LoVo (cell line): ENCODE measurements at regions not wholly inside any gene's neighbourhood (a gene's known extent, or its start where the extent isn't known, plus 50 kb on each side); places are given as distances from the start of the nearest gene placed in this dataset.

Experiments used
- DNase-seq: peaks from one replicate; pipeline ENCODE4 v3.0.0-alpha.2; 2016; ENCODE audit warnings: low spot score

- DNase-seq: no peak
Observed at GRCh38 chr10:123496996-123497660, 169.0 kb upstream of the GPR26 start.

DNA sequence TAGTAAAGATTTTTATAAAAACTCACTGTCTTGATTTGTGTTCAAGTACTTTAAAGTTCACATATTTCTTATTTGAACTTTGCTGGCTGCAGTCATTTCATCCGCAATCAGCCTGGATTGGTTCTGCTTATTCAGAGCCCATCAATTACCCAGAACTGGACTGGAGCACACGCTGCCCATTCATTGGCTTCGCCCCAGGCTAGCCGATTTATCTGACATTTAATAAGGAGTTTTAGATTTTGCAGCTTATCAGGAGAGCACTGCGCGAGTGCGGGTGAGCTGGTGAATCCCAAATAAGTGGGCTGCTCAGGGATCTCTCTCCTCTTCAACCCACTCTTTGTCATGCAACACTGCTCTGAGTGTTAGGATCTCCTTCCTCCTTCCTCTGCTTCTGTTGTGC, 166.0 kb upstream of the GPR26 start:
- no peak for DNase-seq

DNA sequence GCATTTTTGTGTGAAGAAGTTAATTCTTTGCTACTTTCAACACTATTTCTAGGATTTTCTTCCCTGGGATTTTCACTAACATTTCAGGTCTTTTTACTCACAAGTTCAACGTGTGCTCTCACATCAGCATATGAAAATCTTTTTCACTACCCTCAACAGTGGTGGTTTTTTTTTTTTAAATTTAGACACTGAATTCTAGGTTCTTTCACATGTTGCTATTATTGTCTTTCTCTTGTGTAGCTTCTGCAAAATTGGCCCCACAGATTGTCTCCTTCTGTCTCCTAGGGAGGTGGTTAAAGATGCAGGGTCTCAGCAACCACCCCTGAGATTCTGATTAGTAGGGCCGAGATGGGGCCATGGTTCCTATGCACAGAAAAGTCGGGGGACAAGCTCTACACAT, 165.0 kb upstream of the GPR26 start:
- DNase-seq: no peak

GRCh38 chr10:123502983-123503382, 163.2 kb upstream of the GPR26 start:
- DNase-seq: no peak

- DNase-seq: no peak
Observed at GRCh38 chr10:123506455-123506854, 159.7 kb upstream of the GPR26 start.

GRCh38 chr10:123507298-123507697, 158.9 kb upstream of the GPR26 start:
- no peak for DNase-seq

DNA sequence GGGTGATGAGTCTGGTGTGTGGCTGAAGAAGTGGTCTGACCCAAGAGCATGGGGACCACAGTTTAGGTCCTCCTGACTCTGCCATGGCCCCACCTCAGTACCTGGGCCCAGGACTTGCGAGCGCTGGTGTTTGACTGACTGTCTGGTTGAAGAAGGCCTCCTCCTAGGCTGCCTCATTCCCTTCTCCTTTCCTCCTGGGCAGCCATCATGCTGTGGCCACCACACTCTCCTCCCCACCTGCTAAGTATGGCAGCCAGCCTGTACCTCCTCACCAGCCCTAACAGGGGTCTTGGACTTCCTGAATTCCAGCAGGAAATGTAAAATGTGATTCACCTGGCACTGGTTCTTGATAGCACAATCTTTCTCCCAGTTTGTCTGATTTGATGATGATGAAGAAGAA, 156.8 kb upstream of the GPR26 start:
- no peak for DNase-seq

DNA sequence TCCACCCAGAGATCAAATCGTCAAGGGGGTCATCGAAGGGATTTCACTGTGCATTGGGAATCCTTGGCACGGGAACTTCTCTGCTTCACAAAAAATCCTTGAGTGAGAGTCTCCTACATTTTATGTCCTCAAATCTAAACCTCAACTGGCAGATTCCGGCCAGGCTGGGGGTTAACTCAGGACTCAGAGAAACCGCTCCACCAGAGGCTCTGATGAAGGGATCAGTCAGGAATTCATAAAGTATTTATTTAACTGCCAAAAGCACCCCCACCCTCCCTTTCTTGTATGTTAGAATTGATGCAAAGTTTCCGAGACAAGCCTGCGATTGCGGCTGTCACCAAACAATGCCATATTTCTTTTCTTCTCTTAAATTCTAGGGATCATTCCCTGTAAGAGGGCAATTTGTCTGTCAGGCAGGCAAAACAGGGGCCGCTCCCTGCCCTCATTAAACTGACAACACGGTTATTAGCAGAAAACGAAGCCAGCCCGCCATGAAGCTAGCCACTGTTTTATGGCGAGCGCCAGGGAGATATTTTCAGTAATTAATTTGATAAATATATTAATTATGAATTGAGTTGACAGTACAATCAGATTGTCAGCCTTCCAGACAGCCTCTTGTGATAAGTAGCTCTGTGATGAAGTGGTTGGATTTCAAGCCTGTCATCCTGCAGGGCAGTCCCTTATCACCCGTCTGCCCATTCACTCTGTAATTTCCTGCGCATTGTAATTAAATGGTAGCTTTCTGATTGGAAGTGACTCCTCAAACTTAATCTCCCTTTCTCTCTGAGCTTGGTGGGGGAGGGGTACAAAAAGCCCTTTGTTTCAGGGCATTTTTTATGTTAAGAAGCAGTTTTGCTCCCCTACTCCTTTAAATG, 153.0 kb upstream of the GPR26 start:
- no peak for DNase-seq

DNA sequence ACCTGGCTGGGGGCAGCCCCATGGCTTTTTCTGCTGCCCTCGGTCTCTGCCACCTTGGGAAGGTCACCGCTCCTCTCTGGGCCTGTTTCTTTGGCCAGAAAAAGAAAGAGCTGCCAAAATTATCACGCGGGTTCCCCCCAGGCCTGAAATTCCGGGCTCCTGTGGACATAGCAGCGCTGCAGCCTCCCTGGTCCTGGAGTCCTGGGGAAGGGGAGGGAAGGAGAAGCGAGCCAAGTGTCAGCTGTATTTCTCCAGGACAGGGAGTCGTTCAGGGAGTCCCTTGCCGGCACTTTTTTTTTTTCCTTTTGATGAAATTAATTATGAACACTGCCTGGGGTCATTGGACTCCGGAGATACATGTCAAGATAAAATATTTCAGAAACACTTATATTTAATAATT, 152.3 kb upstream of the GPR26 start:
- DNase-seq: no peak

DNA sequence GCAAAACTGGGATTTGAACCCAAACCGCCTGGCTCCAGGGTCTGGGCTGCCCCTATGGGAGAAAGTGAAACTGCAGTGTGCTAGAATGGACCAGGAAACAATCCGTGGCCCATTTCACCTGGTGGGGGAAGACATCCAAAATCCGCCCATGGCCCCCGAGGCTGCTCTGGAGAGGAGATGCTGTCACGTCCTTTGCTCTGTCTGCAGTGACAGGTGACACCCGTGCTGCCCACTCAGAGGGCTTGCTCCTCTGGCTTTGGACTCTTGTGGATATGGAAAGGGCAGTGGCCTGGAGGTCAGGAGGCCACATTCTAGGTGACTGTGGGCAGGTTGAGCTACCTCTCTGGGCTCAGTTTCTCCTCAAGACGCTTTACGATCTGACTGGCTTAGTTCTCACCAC, 151.2 kb upstream of the GPR26 start:
- no peak for DNase-seq

DNA sequence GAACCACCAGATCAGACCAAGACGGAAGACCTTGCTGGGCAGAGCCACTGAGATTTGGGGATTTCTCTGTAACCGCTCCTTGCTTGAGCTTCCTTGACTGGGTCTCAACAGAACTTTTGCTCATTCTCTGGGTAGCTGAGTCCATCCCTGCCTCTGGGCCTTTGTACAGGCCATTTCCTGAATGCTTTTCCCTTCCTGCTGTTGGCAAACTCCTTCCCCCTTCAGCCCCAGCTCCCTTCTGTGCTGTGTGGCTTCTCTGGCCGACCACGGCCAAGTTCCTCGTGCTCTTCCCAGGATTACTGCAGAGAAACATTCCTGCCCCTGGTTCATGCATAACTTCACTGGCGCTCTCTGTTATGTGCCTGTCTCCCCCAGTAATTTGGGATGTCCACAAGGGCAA, 150.5 kb upstream of the GPR26 start:
- no peak for DNase-seq

DNA sequence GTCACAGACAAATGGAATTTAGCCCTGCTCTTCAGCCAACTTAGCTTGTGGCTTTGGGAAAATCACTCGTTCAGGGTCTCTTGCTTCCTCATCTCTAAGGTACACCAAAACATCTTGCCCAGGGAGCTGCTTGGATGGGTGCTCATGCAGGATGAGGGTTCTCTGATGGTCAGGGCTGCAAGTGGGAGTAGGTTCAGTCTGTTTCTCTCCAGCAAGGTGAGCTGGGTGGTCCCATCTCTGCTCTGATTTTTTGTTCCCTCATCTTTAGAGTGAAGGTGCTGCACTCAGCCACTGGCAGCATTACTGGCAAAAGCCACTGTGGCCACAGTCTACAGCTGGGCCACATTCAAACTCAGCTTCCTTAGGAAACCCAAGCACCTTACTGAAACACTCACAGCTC, 149.9 kb upstream of the GPR26 start:
- no peak for DNase-seq

DNA sequence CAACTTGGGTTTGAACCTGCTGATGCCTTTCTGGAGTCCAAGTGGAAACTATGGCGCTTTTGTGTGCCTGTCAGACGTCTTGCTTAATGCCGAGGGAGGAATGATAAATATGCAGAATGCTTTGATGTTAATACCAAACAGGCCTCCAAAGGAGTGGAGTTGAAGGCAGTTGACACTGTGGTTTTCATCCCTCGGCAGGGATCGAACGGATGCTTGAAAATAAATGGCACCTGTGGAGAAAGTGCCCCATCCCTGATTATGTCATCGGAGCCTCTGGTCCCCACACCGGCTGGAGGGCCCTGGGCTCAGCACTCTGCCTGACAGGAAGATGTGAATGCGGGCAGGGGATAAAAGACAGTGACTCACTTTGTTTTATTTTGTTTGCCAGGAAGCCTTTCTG, 148.7 kb upstream of the GPR26 start:
- no peak for DNase-seq

DNA sequence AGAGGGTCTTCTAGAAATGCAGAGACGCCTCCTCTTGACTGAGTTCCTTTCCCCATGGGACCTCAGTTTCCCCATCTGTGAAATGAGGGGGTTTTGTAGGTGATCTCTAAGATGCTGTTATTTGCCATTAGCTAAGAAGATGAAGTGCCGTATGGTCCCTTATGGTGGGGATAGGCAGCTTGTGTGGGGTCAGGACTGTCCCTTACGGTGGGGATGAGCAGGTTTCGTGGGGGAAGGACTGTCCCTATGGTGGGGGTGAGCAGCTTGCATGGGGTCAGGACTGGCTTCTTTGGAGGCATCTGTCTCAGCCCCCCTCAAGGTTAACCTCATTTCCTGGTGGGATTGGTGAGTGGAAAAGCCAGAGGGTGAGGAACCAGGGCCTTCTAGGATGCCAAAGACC, 148.3 kb upstream of the GPR26 start:
- DNase-seq: no peak

- no peak for DNase-seq
Observed at GRCh38 chr10:123518765-123519164, 147.4 kb upstream of the GPR26 start.

- no peak for DNase-seq
Observed at GRCh38 chr10:123519861-123520260, 146.3 kb upstream of the GPR26 start.

DNA sequence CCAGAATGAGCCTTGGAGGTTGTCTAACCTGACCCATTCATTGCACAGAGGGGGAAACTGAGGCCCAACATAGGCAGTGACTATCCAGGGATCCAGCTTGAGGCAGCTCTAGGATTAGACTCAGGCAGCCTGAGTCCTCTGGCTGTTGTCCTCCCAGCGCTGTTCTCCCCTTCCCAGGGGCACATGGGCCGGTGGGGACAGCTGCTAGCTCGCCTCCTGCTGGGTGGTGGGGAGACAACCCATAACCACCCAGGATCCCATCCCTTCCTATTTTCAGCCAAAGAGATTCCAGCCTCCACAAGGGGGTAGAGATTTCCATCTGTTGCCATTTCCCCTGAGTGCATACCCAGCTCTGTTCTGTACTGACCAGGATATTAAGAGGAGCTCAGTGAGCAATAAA, 145.1 kb upstream of the GPR26 start:
- DNase-seq: no peak

GRCh38 chr10:123521556-123521955, 144.6 kb upstream of the GPR26 start:
- DNase-seq: no peak

- no peak for DNase-seq
Observed at GRCh38 chr10:123522702-123523312, 143.3 kb upstream of the GPR26 start.

DNA sequence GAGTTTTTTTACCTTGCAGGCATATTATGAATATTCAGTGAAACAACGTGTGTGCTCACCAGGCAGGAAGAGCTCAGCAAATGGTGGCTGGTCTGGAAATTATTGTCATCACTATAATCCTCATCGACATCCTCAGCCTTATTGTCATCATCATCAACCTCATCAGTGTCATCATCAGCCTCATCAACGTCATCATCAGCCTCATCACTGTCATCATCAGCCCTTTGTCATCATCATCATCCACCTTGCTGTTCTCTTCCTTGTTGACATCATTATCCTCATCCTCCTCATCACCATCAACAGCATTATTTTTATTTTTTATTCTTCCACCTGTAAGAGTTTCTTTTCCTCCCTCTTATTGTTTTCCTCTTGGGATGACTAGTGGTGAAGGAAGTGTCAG, 142.3 kb upstream of the GPR26 start:
- DNase-seq: no peak

- DNase-seq: no peak
Observed at GRCh38 chr10:123526356-123527064, 139.6 kb upstream of the GPR26 start.

DNA sequence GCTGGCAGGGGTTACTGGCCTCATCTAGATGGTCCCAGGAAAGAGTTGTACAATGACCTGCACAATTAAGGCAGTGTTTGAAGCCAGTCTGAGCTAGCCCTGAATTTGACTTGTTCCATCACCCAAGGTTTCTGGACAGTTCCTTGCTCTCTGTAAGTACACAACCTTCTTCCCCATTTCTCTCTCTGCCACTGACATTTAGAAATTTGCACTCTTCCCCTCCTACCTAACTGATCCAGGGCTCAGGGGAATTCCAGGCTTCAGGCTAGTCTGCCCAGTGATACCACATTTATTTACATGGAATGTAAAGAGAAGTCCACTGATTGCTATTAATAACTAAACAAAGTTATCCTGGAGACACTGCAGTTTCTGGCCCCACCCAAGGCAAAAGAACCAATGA, 139.0 kb upstream of the GPR26 start:
- DNase-seq: no peak
